Erythroblast (primary cell): ENCODE measurements at regions not wholly inside any gene's neighbourhood (a gene's known extent, or its start where the extent isn't known, plus 50 kb on each side); places are given as distances from the start of the nearest gene placed in this dataset.

Experiments used
- GATA1 ChIP-seq: IDR thresholded peaks from 2 replicates; pipeline ENCODE4 v1.6.1; 2011; ENCODE audit warnings: low read depth, mild to moderate bottlenecking, control low read depth, low read length, moderate library complexity
- POLR2A ChIP-seq: IDR thresholded peaks from 2 replicates; pipeline ENCODE4 v1.6.1; 2011; ENCODE audit warnings: mild to moderate bottlenecking, low read length

GRCh38 chr16:54403580-54403979, 117.0 kb upstream of the IRX3 start:
- TF ChIP-seq POLR2A (no peak), GATA1 (no peak)
